ENCODE measurements at regions not wholly inside any gene's neighbourhood (a gene's known extent, or its start where the extent isn't known, plus 50 kb on each side); places are given as distances from the start of the nearest gene placed in this dataset.

GRCh38 chr6:167446971-167447370, 122.1 kb downstream of the TTLL2 start:
- no peak overlapping the region for H3K27ac ChIP-seq
- H3K27me3 ChIP-seq, result no peaks in the 10 kb centered on the region
- intact Hi-C loops (cut with DNase I; ENCODE audit: low total_unique reads), result no loop called here
- no peaks in the 10 kb centered on the region for H3K9me3 ChIP-seq
- no peak overlapping the region for H3K4me3 ChIP-seq
- no peaks in the 10 kb centered on the region for H3K4me1 ChIP-seq
- no peak for TF ChIP-seq POLR2A (IDR thresholded peaks at IDR 0.05)
- TF ChIP-seq, protein P1, sequence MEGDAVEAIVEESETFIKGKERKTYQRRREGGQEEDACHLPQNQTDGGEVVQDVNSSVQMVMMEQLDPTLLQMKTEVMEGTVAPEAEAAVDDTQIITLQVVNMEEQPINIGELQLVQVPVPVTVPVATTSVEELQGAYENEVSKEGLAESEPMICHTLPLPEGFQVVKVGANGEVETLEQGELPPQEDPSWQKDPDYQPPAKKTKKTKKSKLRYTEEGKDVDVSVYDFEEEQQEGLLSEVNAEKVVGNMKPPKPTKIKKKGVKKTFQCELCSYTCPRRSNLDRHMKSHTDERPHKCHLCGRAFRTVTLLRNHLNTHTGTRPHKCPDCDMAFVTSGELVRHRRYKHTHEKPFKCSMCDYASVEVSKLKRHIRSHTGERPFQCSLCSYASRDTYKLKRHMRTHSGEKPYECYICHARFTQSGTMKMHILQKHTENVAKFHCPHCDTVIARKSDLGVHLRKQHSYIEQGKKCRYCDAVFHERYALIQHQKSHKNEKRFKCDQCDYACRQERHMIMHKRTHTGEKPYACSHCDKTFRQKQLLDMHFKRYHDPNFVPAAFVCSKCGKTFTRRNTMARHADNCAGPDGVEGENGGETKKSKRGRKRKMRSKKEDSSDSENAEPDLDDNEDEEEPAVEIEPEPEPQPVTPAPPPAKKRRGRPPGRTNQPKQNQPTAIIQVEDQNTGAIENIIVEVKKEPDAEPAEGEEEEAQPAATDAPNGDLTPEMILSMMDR (IDR thresholded peaks at IDR 0.05 in 4 of 5, conservative IDR thresholded peaks at IDR 0.05 in 1 of 5), result no peak
- no peaks in the 10 kb centered on the region for H3K36me3 ChIP-seq
- ATAC-seq, result no peak
- in situ Hi-C loops (cut with MboI; ENCODE audit: low sequenced_read_pairs in 4 of 4), result no loop called here
- no peak for DNase-seq

DNA sequence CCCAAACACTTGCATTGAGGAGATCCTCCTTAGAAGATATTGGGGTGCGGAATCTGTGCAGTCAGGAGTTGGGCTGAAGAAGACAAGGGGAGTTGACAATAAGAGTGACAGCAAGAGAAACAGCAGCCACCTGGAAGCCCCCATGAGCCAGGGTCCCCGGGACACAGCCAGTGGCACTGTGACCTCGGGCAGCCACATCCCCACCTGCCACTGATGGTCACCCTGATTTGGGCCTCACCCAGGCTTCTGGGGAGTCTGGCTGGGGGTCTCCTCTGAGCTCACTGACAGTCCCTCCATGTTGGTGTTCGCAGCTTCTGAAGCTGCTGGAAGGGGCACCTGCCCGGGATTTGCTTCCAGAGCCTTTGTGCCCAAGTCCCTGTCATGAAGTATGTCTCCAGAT, 123.5 kb downstream of the TTLL2 start:
- Histone ChIP-seq H3K9me3 (no peaks in the 10 kb centered on the region), H3K4me1 (no peaks in the 10 kb centered on the region), H3K36me3 (no peaks in the 10 kb centered on the region), H3K27me3 (no peaks in the 10 kb centered on the region), H3K4me3 (no peak overlapping the region), H3K27ac (no peak overlapping the region)
- ATAC-seq (no peak), DNase-seq (no peak)
- intact Hi-C loops (cut with DNase I; ENCODE audit: low total_unique reads), result no loop called here
- in situ Hi-C loops (cut with MboI; ENCODE audit: low sequenced_read_pairs in 4 of 4), result no loop called here
- no peak for TF ChIP-seq POLR2A (IDR thresholded peaks at IDR 0.05)
- TF ChIP-seq, protein P1 (IDR thresholded peaks at IDR 0.05 in 4 of 5, conservative IDR thresholded peaks at IDR 0.05 in 1 of 5), result no peak

- no peaks in the 10 kb centered on the region for H3K27me3 ChIP-seq
- ATAC-seq (no peak), DNase-seq (no peak)
- H3K9me3 ChIP-seq, result no peaks in the 10 kb centered on the region
- in situ Hi-C loops (cut with MboI; ENCODE audit: low sequenced_read_pairs in 4 of 4), result no loop called here
- H3K4me1 ChIP-seq, result no peaks in the 10 kb centered on the region
- TF ChIP-seq, protein P1 (IDR thresholded peaks at IDR 0.05 in 4 of 5, conservative IDR thresholded peaks at IDR 0.05 in 1 of 5), result no peak
- no peak for TF ChIP-seq POLR2A (IDR thresholded peaks at IDR 0.05)
- no peak overlapping the region for H3K27ac ChIP-seq
- no peaks in the 10 kb centered on the region for H3K36me3 ChIP-seq
- no peak overlapping the region for H3K4me3 ChIP-seq
- intact Hi-C loops (cut with DNase I; ENCODE audit: low total_unique reads), result no loop called here
These were observed 124.4 kb downstream of the TTLL2 start for GRCh38 chr6:167449094-167449861.

GRCh38 chr6:167450626-167451025, 125.7 kb downstream of the TTLL2 start:
- Histone ChIP-seq H3K36me3 (no peaks in the 10 kb centered on the region), H3K9me3 (no peaks in the 10 kb centered on the region), H3K27ac (no peak overlapping the region), H3K4me3 (no peak overlapping the region), H3K27me3 (no peaks in the 10 kb centered on the region), H3K4me1 (no peaks in the 10 kb centered on the region)
- TF ChIP-seq, protein P1 (IDR thresholded peaks at IDR 0.05 in 4 of 5, conservative IDR thresholded peaks at IDR 0.05 in 1 of 5), result no peak
- TF ChIP-seq POLR2A (IDR thresholded peaks at IDR 0.05), result no peak
- no peak for ATAC-seq
- intact Hi-C loops (cut with DNase I; ENCODE audit: low total_unique reads), result no loop called here
- no peak for DNase-seq
- in situ Hi-C loops (cut with MboI; ENCODE audit: low sequenced_read_pairs in 4 of 4), result no loop called here
